ENCODE measurements at regions not wholly inside any gene's neighbourhood (a gene's known extent, or its start where the extent isn't known, plus 50 kb on each side); places are given as distances from the start of the nearest gene placed in this dataset.
"Not testable (repeated sequence)": the region's sequence is repeated elsewhere in the genome, so short reads cannot be mapped to it uniquely, and the experiment has no call there.

DNA sequence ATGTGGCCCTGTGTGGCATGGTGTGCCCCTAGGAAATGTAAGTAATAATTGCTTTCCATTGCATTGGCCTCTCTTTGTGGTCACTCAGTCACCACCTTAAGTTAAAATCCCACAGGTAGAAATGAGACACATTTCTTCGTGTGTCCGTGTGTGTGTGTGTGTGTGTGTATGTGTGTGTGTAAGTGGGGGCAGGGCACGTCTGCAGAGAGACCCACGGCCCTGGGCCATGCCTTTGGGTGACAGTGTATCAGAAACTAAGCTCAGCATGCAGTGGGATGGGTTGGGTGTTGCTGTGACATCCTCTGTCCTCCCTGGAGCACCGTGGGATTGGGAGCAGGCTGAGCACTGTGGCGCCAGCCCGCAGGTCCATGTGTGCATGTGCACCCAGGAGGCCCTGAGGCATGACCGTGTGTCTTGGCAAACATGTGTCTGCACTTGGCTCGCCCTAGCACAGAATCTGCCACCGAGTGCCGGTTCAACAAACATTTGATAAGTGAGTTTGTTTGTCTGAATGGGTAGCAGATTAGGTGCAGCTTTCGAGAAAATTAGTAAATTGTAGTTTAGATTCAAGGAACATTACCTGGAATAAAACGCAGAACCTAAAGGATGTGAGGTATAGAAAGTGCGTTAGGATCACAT is 91.8 kb downstream of the WTIP start:
- no peak for DNase-seq
- CTCF ChIA-PET: no interaction called here
- Histone ChIP-seq H3K9me3 (ENCODE audit: low read length) (no peaks in the 10 kb centered on the region), H3K4me3 (ENCODE audit: low read length) (no peak overlapping the region), H3K36me3 (ENCODE audit: insufficient read depth, low read length) (no peaks in the 10 kb centered on the region), H3K4me1 (ENCODE audit: insufficient read depth, low read length) (no peaks in the 10 kb centered on the region), H3K27ac (ENCODE audit: low read depth, low read length) (no peak overlapping the region), H3K27me3 (ENCODE audit: insufficient read depth, low read length, poor library complexity, severe bottlenecking) (no peaks in the 10 kb centered on the region)
- Mint-ChIP-seq H3K27me3 (peaks cover 14% of the 10 kb centered on the region in 2 donors), H3K4me3 (peak overlapping the region in 1 of 7 donors; percentile 25), H3K4me1 (peaks cover 0 to 5% (median 5%) of the 10 kb centered on the region in 3 donors), H3K9me3 (peaks cover 19 to 58% (median 34%) of the 10 kb centered on the region in 5 donors), H3K36me3 (peaks cover 0 to 12% (median 3%) of the 10 kb centered on the region in 3 donors), H3K27ac (no peak overlapping the region)
- POLR2A ChIA-PET: interaction anchor here (0.6 kb wide), 1 partner anchor 328 kb away, joined by 12 read pairs; no protein-coding TSS in a partner anchor

DNA sequence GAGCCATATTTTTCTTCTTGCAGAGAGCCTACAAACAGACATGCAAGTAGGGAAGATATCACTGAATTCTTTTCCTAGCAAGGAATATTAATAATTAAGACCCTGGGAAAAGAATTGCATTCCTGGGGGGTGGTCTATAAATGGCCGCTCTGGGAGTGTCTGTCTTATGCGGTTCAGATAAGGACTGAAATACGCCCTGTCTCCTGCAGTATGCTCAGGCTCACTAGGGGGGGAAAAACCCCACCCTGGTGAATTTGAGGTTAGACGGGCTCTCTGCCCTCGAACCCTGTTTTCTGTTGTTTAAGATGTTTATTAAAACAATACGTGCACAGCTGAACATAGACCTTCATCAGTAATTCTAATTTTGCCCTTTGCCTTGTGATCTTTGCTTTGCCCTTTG is 88.6 kb downstream of the WTIP start:
- H3K4me1 ChIP-seq (ENCODE audit: insufficient read depth, low read length); CTCF ChIA-PET; H3K4me3 Mint-ChIP-seq; H3K27me3 ChIP-seq (ENCODE audit: insufficient read depth, low read length, poor library complexity, severe bottlenecking); POLR2A ChIA-PET; H3K27ac Mint-ChIP-seq; H3K36me3 Mint-ChIP-seq; H3K9me3 ChIP-seq (ENCODE audit: low read length); H3K4me3 ChIP-seq (ENCODE audit: low read length); H3K27ac ChIP-seq (ENCODE audit: low read depth, low read length); H3K4me1 Mint-ChIP-seq; H3K36me3 ChIP-seq (ENCODE audit: insufficient read depth, low read length); DNase-seq: not testable (repeated sequence)
- Mint-ChIP-seq H3K9me3 (peaks cover 30 to 78% (median 43%) of the 10 kb centered on the region in 5 donors), H3K27me3 (peaks cover 12 to 20% of the 10 kb centered on the region in 2 donors)

DNA sequence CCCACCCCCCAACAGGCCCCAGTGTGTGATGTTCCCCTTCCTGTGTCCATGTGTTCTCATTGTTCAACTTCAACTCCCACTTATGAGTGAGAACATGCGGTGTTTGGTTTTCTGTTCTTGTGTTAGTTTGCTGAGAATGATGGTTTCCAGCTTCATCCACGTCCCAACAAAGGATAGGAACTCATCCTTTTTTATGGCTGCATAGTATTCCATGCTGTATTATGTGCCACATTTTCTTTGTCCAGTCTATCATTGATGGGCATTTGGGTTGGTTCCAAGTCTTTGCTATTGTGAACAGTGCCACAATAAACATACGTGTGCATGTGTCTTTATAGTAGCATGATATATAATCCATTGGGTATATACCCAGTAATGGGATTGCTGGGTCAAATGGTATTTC is 80.8 kb downstream of the WTIP start:
- H3K4me1 ChIP-seq (ENCODE audit: insufficient read depth, low read length); H3K27ac Mint-ChIP-seq; H3K9me3 ChIP-seq (ENCODE audit: low read length); H3K4me3 Mint-ChIP-seq; CTCF ChIA-PET; DNase-seq; H3K4me1 Mint-ChIP-seq; H3K27me3 ChIP-seq (ENCODE audit: insufficient read depth, low read length, poor library complexity, severe bottlenecking); H3K36me3 Mint-ChIP-seq; H3K27ac ChIP-seq (ENCODE audit: low read depth, low read length); H3K4me3 ChIP-seq (ENCODE audit: low read length); H3K36me3 ChIP-seq (ENCODE audit: insufficient read depth, low read length); POLR2A ChIA-PET: not testable (repeated sequence)
- peaks cover 4 to 39% (median 19%) of the 10 kb centered on the region in 5 donors for H3K9me3 Mint-ChIP-seq
- peaks cover 20 to 42% of the 10 kb centered on the region in 2 donors for H3K27me3 Mint-ChIP-seq

Data from CD8-positive, alpha-beta memory T cell (primary cell).